AG10803 (cell line): ENCODE measurements at regions not wholly inside any gene's neighbourhood (a gene's known extent, or its start where the extent isn't known, plus 50 kb on each side); places are given as distances from the start of the nearest gene placed in this dataset.
A peak's percentile ranks its signal among the peaks of the same experiment; 100 is the strongest.

Experiments used
- DNase-seq: peaks from one replicate; pipeline ENCODE4 v3.0.0; 2010; ENCODE audit warnings: low read depth
- H3K4me3 ChIP-seq: 2 replicates; pipeline ENCODE4 v1.5.1; 2011; ENCODE audit warnings: mild to moderate bottlenecking, low read length, control low read depth
- CTCF ChIP-seq: conservative IDR thresholded peaks from 2 replicates; pipeline ENCODE4 v1.5.1; 2011; ENCODE audit warnings: mild to moderate bottlenecking, low read length, control low read depth, inconsistent platforms

DNA sequence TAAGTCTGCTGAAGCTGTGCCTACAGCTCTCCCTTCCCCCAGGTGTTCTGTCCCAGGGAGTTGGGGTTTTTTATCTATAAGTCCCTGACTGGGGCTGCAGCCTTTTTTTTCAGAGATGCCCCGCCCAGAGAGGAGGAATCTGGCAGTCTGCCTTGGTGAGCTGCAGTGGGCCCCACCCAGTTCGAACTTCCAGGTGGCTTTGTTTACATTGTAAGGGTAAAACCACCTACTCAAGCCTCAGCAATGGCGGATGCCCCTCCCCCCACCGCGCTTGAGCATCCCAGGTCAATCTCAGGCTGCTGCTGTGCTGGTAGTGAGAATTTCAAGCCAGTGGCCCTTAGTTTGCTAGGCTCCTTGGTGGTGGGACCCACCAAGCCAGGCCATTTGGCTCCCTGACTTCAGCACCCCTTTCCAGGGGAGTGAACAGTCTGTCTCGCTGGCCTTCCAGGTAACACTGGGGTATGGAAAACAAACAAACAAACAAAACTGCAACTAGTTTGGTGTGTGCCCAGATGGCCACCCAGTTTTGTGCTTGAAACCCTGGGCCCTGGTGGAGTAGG is 189.4 kb downstream of the MFSD1 start:
- no peak overlapping the region for H3K4me3 ChIP-seq
- DNase-seq, result no peak
- no peak for TF ChIP-seq CTCF

DNA sequence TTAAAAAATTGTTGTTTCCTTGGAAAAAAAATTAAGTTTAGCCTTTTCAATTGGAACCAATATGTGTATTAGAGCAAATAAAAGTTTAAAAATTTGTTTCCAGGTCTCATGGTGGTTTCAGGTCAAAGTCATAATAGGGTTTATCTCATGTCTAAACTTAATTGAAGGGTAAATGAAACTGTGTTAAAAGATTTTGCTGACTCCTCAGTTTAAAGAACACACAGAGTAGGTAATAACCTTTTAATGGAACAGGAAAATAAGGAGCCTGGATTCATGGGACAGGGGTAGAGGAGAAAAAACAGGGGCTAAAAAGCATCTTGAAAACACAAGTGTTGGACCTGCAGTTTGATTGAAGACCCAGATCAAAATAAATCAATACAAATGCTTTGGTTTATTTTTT is 190.6 kb downstream of the MFSD1 start:
- H3K4me3 ChIP-seq, result no peak overlapping the region
- TF ChIP-seq CTCF, result no peak
- DNase-seq, result no peak

DNA sequence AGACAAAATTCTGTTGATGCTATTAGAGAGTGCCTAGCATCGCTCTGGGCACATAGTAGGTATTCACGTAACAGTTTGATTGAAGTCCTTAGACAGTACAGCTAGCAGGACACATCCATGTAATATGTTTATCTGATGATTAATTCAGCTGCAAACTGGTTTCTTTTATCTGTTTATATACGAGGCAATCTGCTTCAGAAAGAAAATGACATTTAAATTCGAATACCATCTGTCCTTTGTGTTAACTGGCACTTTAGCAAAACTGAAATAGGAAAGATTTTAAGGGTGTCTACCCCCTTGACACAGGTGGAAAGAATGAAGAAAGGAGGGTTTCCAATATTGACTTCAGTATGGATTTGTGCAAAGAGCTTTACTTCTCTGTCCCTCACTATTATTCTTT is 192.5 kb downstream of the MFSD1 start:
- no peak for DNase-seq
- no peak for TF ChIP-seq CTCF

DNA sequence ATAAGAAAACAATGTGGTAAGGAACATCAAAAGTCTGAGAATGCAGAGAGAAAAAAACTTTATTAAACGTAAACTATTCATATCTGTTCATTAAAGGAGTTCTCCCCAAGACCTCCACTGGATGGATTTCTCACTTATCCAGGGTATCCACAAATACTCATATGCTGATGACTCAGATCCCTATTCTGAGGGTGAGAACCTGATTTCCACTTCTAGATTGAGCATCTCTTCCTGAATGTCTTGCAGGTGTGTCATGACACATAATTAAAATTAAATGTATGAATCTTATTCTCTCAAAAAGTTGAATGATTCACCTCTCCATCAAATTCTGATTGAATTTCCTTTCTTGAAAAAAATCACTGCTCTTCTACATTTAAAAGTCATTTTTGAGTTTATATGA is 199.9 kb downstream of the MFSD1 start:
- DNase-seq, result no peak
- no peak overlapping the region for H3K4me3 ChIP-seq
- no peak for TF ChIP-seq CTCF

More for the DNA sequence above, 192.5 kb downstream of the MFSD1 start:
- H3K4me3 ChIP-seq, result no peak overlapping the region

GRCh38 chr3:159005137-159005536 is 203.3 kb downstream of the MFSD1 start:
- no peak for DNase-seq
- no peak overlapping the region for H3K4me3 ChIP-seq
- no peak for TF ChIP-seq CTCF

DNA sequence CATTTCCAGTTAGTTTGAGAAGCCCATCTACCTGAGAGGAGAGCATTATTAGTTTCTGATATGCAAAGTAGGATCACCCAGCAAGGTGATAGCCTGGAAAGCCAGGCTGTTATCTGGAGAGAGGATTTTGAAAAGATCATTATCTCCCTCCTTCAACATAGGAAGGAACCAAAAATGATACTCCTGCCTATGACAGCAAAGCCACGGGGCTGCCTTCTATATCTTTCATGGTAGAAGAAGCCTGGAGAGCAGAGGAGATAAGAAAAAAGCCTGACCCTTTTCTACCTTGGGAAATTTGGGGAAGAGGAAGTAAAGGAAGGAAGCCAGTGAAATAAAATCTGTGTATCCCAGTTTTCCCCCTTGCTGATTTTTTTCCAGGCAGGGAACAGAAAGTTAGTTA is 205.5 kb downstream of the MFSD1 start:
- no peak overlapping the region for H3K4me3 ChIP-seq
- no peak for DNase-seq
- TF ChIP-seq CTCF, result no peak

- no peak overlapping the region for H3K4me3 ChIP-seq
- peak; percentile 3 for DNase-seq
- TF ChIP-seq CTCF, result no peak
Measured at GRCh38 chr3:159008401-159008800, 206.5 kb downstream of the MFSD1 start.
